HG03439 (cell line): ENCODE measurements at regions not wholly inside any gene's neighbourhood (a gene's known extent, or its start where the extent isn't known, plus 50 kb on each side); places are given as distances from the start of the nearest gene placed in this dataset.

Source experiments
- ATAC-seq: cut with Tn5 transposase; IDR thresholded peaks from one replicate; pipeline ENCODE4 v1.9.1; 2021; ENCODE audit warnings: mild to moderate bottlenecking, moderate library complexity; ENCODE audit not compliant: unreplicated experiment

DNA sequence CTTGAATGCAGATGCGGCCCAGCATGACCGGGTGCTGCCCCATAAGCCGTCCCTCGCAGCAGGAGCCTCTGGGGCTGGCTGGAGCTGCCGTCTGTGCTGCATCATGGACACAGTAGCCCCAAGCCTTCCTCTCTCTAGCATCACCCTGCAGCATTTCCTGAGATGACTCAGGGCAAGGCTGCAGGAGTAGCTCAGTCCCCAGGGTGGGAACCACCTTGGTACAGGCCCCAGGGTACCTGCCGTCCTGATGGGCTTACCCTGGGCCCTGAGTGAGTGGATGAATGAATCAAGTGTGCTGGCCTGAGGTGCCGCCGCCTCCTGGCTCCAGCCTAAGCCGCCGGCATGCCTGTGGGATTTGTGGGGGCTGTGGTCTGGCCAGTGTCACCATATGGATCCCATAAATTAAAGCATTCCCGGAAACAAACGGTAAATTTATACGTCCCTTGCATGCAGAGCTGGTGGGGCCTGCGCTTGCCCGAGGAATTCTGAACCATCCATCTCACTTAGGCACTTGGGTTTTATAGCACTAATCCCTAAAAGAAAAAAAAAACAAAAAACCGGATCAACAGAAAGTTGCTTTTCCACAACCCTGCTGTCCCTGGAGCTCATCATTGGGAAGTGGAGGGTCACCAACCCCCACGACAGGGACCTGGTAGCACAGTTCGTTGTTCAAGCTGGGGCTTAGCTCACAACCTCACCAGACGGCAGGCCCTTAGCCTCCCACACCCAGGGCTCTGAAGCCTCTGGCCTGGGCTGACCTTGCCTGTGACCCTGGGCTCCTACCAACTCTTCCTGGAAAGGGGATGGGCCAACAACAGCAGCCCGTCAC is 242.6 kb upstream of the CIBAR2 start:
- no peak for ATAC-seq

DNA sequence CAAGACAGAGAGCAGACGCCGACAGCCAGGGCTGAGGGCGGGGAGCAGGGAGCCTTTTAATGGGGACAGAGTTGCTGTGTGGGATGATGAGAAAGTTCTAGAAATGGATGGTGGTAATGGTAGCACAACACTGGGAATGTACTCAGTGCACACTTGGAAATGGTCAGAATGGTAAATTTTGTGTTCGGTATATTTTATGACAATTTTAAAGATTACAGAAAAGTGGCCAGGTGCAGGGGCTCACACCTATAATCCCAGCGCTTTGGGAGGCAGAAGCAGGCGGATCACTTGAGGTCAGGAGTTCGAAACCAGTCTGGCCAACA is 243.2 kb upstream of the CIBAR2 start:
- no peak for ATAC-seq

GRCh38 chr16:85356157-85356556 is 243.9 kb upstream of the CIBAR2 start:
- no peak for ATAC-seq

- ATAC-seq: no peak
These were observed 245.1 kb upstream of the CIBAR2 start for GRCh38 chr16:85357323-85357722.

- no peak for ATAC-seq
These were observed 245.7 kb upstream of the CIBAR2 start for GRCh38 chr16:85357924-85358505.

GRCh38 chr16:85358704-85359146 is 246.5 kb upstream of the CIBAR2 start:
- no peak for ATAC-seq

- no peak for ATAC-seq
These were observed 247.0 kb upstream of the CIBAR2 start for GRCh38 chr16:85359147-85359822.

- ATAC-seq: no peak
These were observed 248.3 kb upstream of the CIBAR2 start for GRCh38 chr16:85360323-85361277.

DNA sequence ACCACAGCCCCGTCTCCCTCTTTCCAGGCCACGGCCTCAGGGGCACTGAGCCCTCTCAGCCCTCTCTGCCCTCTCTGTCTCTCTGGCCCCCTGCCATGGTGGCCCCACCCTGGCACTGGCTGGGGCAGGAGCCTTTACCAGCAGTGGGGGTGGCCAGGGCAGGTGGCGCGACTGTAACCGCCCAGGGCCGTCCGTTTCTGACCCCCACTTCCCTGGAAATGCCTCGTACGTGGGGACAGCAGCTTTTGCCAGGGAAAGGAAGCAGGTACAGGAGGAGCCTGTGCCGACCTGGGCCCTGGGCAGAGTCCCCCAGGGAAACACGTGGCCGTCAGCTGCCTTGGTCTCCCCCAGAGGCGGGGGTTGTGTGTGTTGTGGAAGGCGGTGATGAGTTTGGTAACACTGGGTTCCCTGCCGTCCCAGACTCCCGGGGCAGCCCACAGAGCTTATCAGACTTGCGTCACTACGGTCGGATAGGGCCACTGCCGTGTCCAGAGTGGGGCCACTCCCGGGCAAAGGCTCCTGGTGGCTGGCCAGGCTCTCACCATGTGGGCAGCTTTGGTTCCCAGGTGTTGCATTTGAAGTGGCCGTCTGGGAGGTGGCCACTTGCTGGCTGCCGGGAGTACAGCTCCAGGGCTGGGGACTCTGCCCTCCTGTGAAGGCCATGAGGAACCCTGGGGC is 249.3 kb upstream of the CIBAR2 start:
- no peak for ATAC-seq

DNA sequence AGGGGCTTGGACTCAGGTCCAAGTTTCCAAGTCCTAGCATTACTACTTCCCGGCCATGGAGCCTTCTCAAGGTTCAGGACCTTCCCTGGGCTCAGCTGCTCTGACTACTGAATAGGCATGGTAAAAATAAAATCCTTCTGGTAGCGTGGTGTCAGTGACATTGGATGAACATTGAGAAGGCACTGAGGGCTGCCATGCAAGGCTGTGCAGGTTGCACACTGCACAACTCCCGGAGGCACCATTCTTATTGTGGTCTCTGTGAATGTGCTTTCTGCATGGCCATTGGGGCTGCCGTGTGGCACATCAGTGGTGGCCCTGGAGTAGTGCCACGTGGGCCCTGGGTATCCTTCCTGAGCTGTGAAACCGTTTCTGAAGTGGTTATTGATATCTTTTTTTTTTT is 250.2 kb upstream of the CIBAR2 start:
- ATAC-seq: no peak

GRCh38 chr16:85363427-85363826 is 249.7 kb upstream of the GSE1 start:
- ATAC-seq: no peak

GRCh38 chr16:85363881-85364280 is 249.2 kb upstream of the GSE1 start:
- no peak for ATAC-seq

DNA sequence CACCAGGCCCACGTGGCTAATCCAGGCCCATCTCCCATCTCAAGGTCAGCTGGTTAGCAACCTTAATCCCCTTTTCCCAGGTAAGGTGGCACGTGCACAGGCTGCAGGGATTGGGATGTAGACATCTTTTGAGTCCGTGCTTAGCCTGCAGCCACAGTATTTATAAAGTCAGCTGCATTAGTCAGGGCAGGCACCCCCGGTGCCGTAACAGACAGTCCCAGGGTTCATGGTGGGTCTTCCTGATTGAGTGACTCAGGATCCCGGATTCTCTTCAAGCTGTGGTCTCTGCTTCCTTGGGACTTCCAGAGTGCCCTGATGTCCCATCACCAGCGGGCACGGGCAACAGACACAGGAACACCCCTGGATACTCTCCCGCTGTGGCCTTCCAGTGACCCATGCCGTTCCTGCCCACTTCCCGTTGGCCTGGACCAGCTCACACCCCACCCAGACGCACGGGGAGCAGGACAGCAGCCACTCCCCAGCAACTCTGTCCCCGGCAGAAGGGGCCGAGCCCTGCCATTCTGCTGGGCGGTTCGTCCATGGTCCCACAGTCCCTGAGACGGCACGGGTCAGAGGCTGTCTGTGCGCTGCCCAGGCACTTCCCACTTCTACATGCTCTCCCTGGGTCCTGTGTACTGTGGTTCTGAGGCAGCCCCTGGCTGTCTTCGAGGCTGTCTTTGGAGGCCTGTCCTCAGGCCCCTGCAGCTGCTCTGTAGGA is 248.6 kb upstream of the GSE1 start:
- ATAC-seq: no peak

DNA sequence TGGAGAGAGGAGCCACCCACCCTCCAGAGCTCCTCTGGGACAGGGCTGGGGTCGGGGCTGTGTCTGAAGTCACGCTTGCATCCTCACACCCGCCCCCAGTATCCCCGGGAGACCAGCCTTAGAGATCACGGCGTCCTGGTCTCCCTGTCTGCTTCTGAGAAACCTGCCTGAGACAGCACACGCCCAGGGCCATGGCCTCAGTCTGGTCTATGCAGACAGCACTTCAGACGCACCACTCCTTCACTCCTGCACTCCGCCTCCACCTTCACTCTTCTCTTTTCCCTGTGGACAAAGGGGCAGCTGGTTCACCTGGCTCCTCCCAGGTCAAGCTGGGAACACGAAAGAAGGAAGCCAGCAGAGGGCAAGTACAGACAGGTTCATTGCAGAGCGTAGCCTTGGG is 248.0 kb upstream of the GSE1 start:
- ATAC-seq: no peak

GRCh38 chr16:85366031-85366763 is 246.9 kb upstream of the GSE1 start:
- no peak for ATAC-seq

GRCh38 chr16:85367485-85367884 is 245.6 kb upstream of the GSE1 start:
- ATAC-seq: no peak

GRCh38 chr16:85369060-85369459 is 244.1 kb upstream of the GSE1 start:
- no peak for ATAC-seq

DNA sequence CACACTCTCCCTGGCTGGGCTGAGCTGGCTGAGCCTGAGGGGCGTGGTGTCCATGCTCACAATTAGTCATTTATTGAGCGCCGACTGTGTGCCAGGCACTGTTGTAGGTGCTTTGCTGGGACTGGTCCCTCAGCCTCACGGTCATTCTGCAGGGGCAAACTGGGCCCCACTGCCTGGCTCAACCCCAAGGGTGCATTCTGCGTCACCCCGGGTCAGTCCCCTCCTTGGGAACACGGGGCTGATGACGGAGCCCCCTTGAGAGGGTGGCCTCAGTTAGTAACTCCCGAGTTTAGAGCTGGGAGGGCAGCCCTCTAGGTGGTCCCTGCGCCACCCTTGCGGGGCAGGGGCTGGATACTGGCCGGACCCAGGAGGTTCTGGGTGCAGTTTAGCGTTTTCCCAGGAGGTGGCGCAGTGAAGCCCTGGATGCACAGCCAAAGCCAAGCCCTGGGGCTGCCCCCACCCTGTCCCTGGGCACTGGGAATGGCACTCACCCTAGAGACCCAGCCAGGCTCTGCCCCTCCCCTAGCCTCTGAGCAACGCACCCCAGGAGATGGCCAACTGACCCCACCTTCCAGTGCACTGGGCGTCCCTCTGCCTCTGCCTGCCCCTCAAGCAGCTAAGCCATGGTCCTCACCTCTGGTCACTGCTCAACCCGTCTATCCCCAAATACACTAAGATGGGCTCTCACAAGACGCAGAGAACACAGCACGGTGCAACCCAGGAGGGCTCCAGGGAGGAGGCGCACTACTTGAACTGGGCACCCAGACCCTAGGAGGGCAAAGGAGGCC is 243.2 kb upstream of the GSE1 start:
- no peak for ATAC-seq

DNA sequence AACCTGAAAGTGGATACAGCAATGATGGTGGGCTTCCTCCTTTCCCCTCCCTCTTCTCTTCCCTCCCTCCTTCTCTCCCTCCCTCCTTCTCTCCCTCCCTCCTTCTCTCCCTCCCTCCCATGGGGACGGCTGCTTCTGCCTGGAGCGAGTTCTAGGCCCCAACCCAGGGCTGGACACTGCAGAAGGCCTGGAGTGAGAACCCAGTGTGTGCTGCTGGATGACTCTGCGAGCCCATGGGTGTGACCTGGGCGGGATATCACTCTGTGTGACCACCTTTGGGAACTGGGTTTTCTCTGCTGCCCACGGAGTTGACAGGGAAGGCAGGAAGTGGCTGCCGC is 242.6 kb upstream of the GSE1 start:
- no peak for ATAC-seq
